CD4-positive, alpha-beta T cell treated with Interferon gamma for 1 hour (primary cell): ENCODE measurements at regions not wholly inside any gene's neighbourhood (a gene's known extent, or its start where the extent isn't known, plus 50 kb on each side); places are given as distances from the start of the nearest gene placed in this dataset.

Source experiments
- DNase-seq: peaks from one replicate; pipeline ENCODE4 v3.0.0-alpha.2; 2020

- no peak for DNase-seq
Observed at GRCh38 chr11:19558189-19558986, 154.2 kb upstream of the NAV2 start.

GRCh38 chr11:19557720-19558140 is 154.9 kb upstream of the NAV2 start:
- DNase-seq: peak; percentile 18

- DNase-seq: no peak
Observed at GRCh38 chr11:19557185-19557584, 155.5 kb upstream of the NAV2 start.

GRCh38 chr11:19555266-19555665 is 157.4 kb upstream of the NAV2 start:
- DNase-seq: no peak

GRCh38 chr11:19553683-19554333 is 158.8 kb upstream of the NAV2 start:
- peak; percentile 52 for DNase-seq

GRCh38 chr11:19552656-19553260 is 159.9 kb upstream of the NAV2 start:
- DNase-seq: no peak

GRCh38 chr11:19552161-19552560 is 160.5 kb upstream of the NAV2 start:
- no peak for DNase-seq

GRCh38 chr11:19551457-19551856 is 161.2 kb upstream of the NAV2 start:
- no peak for DNase-seq

GRCh38 chr11:19547044-19547443 is 165.6 kb upstream of the NAV2 start:
- DNase-seq: no peak

GRCh38 chr11:19546325-19546724 is 166.3 kb upstream of the NAV2 start:
- no peak for DNase-seq

GRCh38 chr11:19541521-19542049 is 171.1 kb upstream of the NAV2 start:
- DNase-seq: no peak

GRCh38 chr11:19539861-19540260 is 172.8 kb upstream of the NAV2 start:
- no peak for DNase-seq

- no peak for DNase-seq
Observed at GRCh38 chr11:19537803-19538453, 174.7 kb upstream of the NAV2 start.

GRCh38 chr11:19536131-19536530 is 176.5 kb upstream of the NAV2 start:
- no peak for DNase-seq

GRCh38 chr11:19530505-19530904 is 182.1 kb upstream of the NAV2 start:
- DNase-seq: no peak

- no peak for DNase-seq
Observed at GRCh38 chr11:19526119-19526518, 186.5 kb upstream of the NAV2 start.

- no peak for DNase-seq
Observed at GRCh38 chr11:19525714-19526113, 186.9 kb upstream of the NAV2 start.

GRCh38 chr11:19525276-19525675 is 187.4 kb upstream of the NAV2 start:
- no peak for DNase-seq

GRCh38 chr11:19524171-19524671 is 188.4 kb upstream of the NAV2 start:
- no peak for DNase-seq

- no peak for DNase-seq
Observed at GRCh38 chr11:19520681-19521080, 192.0 kb upstream of the NAV2 start.

- DNase-seq: no peak
Observed at GRCh38 chr11:19519912-19520641, 192.6 kb upstream of the NAV2 start.

- no peak for DNase-seq
Observed at GRCh38 chr11:19519353-19519752, 193.3 kb upstream of the NAV2 start.
